MM.1S (cell line): ENCODE measurements at regions not wholly inside any gene's neighbourhood (a gene's known extent, or its start where the extent isn't known, plus 50 kb on each side); places are given as distances from the start of the nearest gene placed in this dataset.

ENCODE experiments used
- DNase-seq: peaks from one replicate; pipeline ENCODE4 v3.0.0-alpha.2; 2015
- H2AFZ ChIP-seq: fragments of 300-600 bp; sonication (generic); 2 replicates; pipeline ENCODE4 v1.6.0; 2016; ENCODE audit warnings: antibody characterized with exemption, low read length
- H3F3A ChIP-seq: fragments of 300-600 bp; sonication (generic); 2 replicates; pipeline ENCODE4 v1.6.1; 2016; ENCODE audit warnings: mild to moderate bottlenecking, antibody characterized with exemption, low read length, moderate library complexity, mixed read lengths; ENCODE audit not compliant: insufficient read depth
- H3K27ac ChIP-seq: fragments of 300-600 bp; sonication (generic); 2 replicates; pipeline ENCODE4 v1.5.1; 2016; ENCODE audit warnings: mild to moderate bottlenecking, low read length
- H3K27me3 ChIP-seq: fragments of 300-600 bp; sonication (generic); replicated peaks from 2 replicates; pipeline ENCODE4 v1.6.0; 2016; ENCODE audit warnings: low read length; ENCODE audit not compliant: insufficient read depth
- H3K36me3 ChIP-seq: fragments of 300-600 bp; sonication (generic); replicated peaks from 2 replicates; pipeline ENCODE4 v1.6.1; 2016; ENCODE audit warnings: mild to moderate bottlenecking, low read length, mixed read lengths; ENCODE audit not compliant: insufficient read depth
- H3K4me1 ChIP-seq: fragments of 300-600 bp; sonication (generic); 2 replicates; pipeline ENCODE4 v1.6.1; 2016; ENCODE audit warnings: low read length, mixed read lengths
- H3K4me2 ChIP-seq: fragments of 300-600 bp; sonication (generic); 2 replicates; pipeline ENCODE4 v1.6.0; 2016; ENCODE audit warnings: low read depth, low read length
- H3K4me3 ChIP-seq: fragments of 300-600 bp; sonication (generic); 2 replicates; pipeline ENCODE4 v1.5.1; 2016; ENCODE audit warnings: low read length, mixed read lengths
- H3K79me2 ChIP-seq: fragments of 300-600 bp; sonication (generic); 2 replicates; pipeline ENCODE4 v1.6.1; 2016; ENCODE audit warnings: mixed run types, low read length, mixed read lengths
- H3K9ac ChIP-seq: fragments of 300-600 bp; sonication (generic); 2 replicates; pipeline ENCODE4 v1.6.1; 2016; ENCODE audit warnings: low read length, mixed read lengths
- H3K9me2 ChIP-seq: fragments of 300-600 bp; sonication (generic); replicated peaks from 2 replicates; pipeline ENCODE4 v1.6.1; 2016; ENCODE audit warnings: mild to moderate bottlenecking, low read length, mixed read lengths; ENCODE audit not compliant: insufficient read depth
- H3K9me3 ChIP-seq: fragments of 300-600 bp; sonication (generic); replicated peaks from 2 replicates; pipeline ENCODE4 v1.6.1; 2016; ENCODE audit warnings: mild to moderate bottlenecking, low read length, mixed read lengths; ENCODE audit not compliant: insufficient read depth
- H4K20me1 ChIP-seq: fragments of 300-600 bp; sonication (generic); 2 replicates; pipeline ENCODE4 v1.6.1; 2016; ENCODE audit warnings: mild to moderate bottlenecking, low read length, moderate library complexity, mixed read lengths; ENCODE audit not compliant: insufficient read depth
- CTCF ChIP-seq: fragments of 300-600 bp; sonication (generic); IDR thresholded peaks from 2 replicates; pipeline ENCODE4 v1.5.1; 2016; ENCODE audit warnings: antibody characterized with exemption, low read length, mixed read lengths
- EZH2 ChIP-seq: fragments of 300-600 bp; sonication (generic); optimal IDR thresholded peaks from 2 replicates; pipeline ENCODE3; 2017; ENCODE audit warnings: low read depth, mild to moderate bottlenecking, antibody characterized with exemption, low read length, mixed read lengths
- EZH2phosphoT487 ChIP-seq: fragments of 300-600 bp; sonication (generic); IDR thresholded peaks from 2 replicates; pipeline ENCODE4 v1.6.1; 2018; ENCODE audit warnings: antibody characterized with exemption, low read length

DNA sequence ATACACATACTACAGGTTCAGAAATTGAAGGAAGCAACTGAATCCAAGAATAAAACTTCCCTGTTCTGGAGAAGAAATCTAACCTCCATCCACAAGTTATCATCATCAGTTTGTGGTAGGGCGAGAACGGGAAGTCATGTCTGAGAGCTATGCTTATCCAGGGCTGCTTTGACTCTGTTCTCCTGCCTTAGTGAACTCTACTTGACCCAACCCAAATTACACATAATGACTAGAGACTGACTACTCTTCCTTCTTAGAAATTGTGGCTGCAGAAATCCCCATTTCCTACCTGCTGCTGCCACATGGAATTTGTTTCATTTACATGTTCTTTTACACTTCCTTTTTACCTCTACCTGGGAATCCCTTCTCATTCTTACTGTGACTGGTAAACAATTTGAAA lies 1102.6 kb upstream of the PIK3C3 start:
- Histone ChIP-seq H3K27ac (no peak overlapping the region), H3K4me2 (no peak overlapping the region), H3K9me3 (no peaks in the 10 kb centered on the region), H3K36me3 (no peaks in the 10 kb centered on the region), H3K79me2 (no peaks in the 10 kb centered on the region), H3K27me3 (no peaks in the 10 kb centered on the region), H2AFZ (no peak overlapping the region), H3K4me1 (no peaks in the 10 kb centered on the region), H3K4me3 (no peak overlapping the region), H3F3A (no peaks in the 10 kb centered on the region), H4K20me1 (no peaks in the 10 kb centered on the region), H3K9me2 (no peaks in the 10 kb centered on the region), H3K9ac (no peak overlapping the region)
- no peak for DNase-seq
- TF ChIP-seq CTCF = no peak
- no peak for TF ChIP-seq EZH2
- TF ChIP-seq EZH2phosphoT487 = no peak

DNA sequence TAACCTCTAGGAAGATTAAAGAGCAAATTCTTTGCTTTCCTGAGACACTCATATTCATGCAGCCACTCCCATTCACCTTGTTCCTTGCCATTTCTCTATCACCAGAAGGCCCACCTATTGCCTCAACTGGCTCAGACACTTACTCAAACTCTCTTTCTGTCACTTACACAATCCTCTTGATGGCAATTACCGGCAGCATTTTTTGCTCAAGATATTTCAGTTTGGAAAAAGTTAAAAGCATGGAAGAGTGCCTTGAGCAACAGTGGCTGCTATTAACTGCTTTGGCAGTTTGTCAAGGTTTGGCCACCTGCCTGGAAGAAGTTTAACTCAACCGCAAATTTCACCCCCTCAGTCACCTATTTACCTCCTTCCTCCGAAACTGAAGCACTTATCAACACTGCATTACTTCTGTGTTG lies 1104.0 kb upstream of the PIK3C3 start:
- no peaks in the 10 kb centered on the region for H3F3A ChIP-seq
- no peaks in the 10 kb centered on the region for H3K79me2 ChIP-seq
- no peak overlapping the region for H3K9ac ChIP-seq
- H3K4me3 ChIP-seq = no peak overlapping the region
- DNase-seq = peak; percentile 66
- no peaks in the 10 kb centered on the region for H3K27me3 ChIP-seq
- no peaks in the 10 kb centered on the region for H3K4me1 ChIP-seq
- no peak overlapping the region for H3K4me2 ChIP-seq
- no peak overlapping the region for H2AFZ ChIP-seq
- no peaks in the 10 kb centered on the region for H3K9me3 ChIP-seq
- H3K36me3 ChIP-seq = no peaks in the 10 kb centered on the region
- no peaks in the 10 kb centered on the region for H4K20me1 ChIP-seq
- H3K9me2 ChIP-seq = no peaks in the 10 kb centered on the region
- no peak for TF ChIP-seq CTCF
- no peak for TF ChIP-seq EZH2phosphoT487
- TF ChIP-seq EZH2 = no peak
- no peak overlapping the region for H3K27ac ChIP-seq

GRCh38 chr18:40849886-40850285 lies 1105.1 kb upstream of the PIK3C3 start:
- DNase-seq = no peak
- Histone ChIP-seq H3K9me2 (no peaks in the 10 kb centered on the region), H2AFZ (no peak overlapping the region), H3K4me2 (no peak overlapping the region), H3K9me3 (no peaks in the 10 kb centered on the region), H3K4me1 (no peaks in the 10 kb centered on the region), H3K9ac (no peak overlapping the region), H3K4me3 (no peak overlapping the region), H3K36me3 (no peaks in the 10 kb centered on the region), H3K27ac (no peak overlapping the region), H3K27me3 (no peaks in the 10 kb centered on the region), H3K79me2 (no peaks in the 10 kb centered on the region), H4K20me1 (no peaks in the 10 kb centered on the region), H3F3A (no peaks in the 10 kb centered on the region)
- TF ChIP-seq EZH2phosphoT487 (no peak), EZH2 (no peak), CTCF (no peak)
